ENCODE measurements at regions not wholly inside any gene's neighbourhood (a gene's known extent, or its start where the extent isn't known, plus 50 kb on each side); places are given as distances from the start of the nearest gene placed in this dataset.
"Not testable (repeated sequence)": the region's sequence is repeated elsewhere in the genome, so short reads cannot be mapped to it uniquely, and the experiment has no call there.

DNA sequence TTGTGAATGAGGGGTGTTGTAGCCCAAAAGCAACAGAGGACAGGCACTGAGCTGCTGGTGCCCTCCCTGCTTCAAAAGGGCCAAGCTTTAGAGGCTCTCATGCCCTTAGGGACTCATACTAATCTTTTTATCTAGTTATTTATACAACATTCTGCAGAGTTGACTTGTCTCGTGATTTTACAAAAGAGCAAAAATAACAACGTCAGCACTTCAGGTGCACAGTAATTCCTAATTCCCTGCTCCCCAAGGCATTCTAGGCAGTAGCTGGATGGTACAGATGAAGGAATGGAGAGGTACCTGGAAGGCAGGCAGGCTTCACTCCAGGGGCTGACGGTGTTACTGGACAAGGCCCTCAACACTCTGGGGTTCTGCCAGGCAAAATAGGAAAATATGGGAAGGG, 406.7 kb upstream of the CCL2 start:
- no peaks in the 10 kb centered on the region for H3K4me1 Mint-ChIP-seq
- no peaks in the 10 kb centered on the region for H3K36me3 Mint-ChIP-seq
- no peak for DNase-seq
- H3K4me3 Mint-ChIP-seq, result no peak overlapping the region
- no peak overlapping the region for H3K27ac Mint-ChIP-seq
- peaks cover 2 to 8% (median 6%) of the 10 kb centered on the region in 3 donors for H3K27me3 Mint-ChIP-seq (ENCODE audit: low read depth in 3 of 3)
- H3K9me3 Mint-ChIP-seq, result no peaks in the 10 kb centered on the region

DNA sequence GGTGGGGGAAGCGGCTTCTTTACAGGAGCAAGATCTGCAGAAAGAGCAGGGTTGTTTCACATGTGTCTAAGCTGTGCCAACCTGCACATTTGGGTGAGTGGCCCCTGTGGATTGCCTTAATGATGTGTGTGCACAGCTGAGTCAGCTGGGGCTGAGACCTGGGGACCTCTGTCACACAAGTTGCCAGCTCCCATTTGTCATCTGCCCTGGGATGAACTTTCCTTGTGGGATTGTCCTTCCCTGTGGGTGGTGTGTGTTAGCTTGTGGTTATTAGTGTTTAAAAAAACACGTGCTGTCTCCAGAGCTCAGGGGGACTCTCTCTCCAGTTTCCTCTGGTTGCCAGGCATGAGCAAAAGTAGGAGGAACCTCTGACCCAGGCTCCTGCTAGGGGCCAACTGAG, 400.5 kb upstream of the CCL2 start:
- DNase-seq, result no peak
- Mint-ChIP-seq H3K4me3 (no peak overlapping the region), H3K36me3 (no peaks in the 10 kb centered on the region), H3K27me3 (ENCODE audit: low read depth in 3 of 3) (peaks cover 3 to 12% (median 10%) of the 10 kb centered on the region in 3 donors), H3K4me1 (no peaks in the 10 kb centered on the region), H3K9me3 (no peaks in the 10 kb centered on the region), H3K27ac (no peak overlapping the region)

DNA sequence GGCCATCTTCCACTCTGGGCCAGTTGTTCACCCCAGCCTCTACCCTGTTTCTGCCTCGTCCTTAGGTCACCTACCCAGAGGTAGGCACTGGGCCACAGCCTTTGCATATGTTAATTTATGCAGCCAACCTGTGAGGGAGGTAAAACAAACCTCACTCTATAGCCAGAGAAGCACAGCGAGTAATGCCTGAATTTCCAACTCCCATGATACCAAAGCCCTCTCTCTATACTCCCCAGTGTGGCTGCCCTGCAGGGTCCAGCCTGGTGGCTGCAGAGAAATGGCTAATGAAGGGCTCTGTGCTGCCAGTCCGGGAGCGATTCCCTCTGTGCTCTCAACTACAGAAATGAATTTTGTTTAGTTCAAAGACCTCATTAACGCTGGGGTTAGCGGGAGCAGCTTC, 397.0 kb upstream of the CCL2 start:
- no peaks in the 10 kb centered on the region for H3K4me1 Mint-ChIP-seq
- no peaks in the 10 kb centered on the region for H3K36me3 Mint-ChIP-seq
- H3K27ac Mint-ChIP-seq, result no peak overlapping the region
- H3K4me3 Mint-ChIP-seq, result no peak overlapping the region
- no peak for DNase-seq
- peaks cover 3 to 12% (median 11%) of the 10 kb centered on the region in 3 donors for H3K27me3 Mint-ChIP-seq (ENCODE audit: low read depth in 3 of 3)
- no peaks in the 10 kb centered on the region for H3K9me3 Mint-ChIP-seq

GRCh38 chr17:33858682-33859081, 396.4 kb upstream of the CCL2 start:
- no peaks in the 10 kb centered on the region for H3K4me1 Mint-ChIP-seq
- peaks cover 1 to 12% (median 11%) of the 10 kb centered on the region in 3 donors for H3K27me3 Mint-ChIP-seq (ENCODE audit: low read depth in 3 of 3)
- DNase-seq, result no peak
- no peaks in the 10 kb centered on the region for H3K36me3 Mint-ChIP-seq
- no peaks in the 10 kb centered on the region for H3K9me3 Mint-ChIP-seq
- no peak overlapping the region for H3K4me3 Mint-ChIP-seq
- no peak overlapping the region for H3K27ac Mint-ChIP-seq

- Mint-ChIP-seq H3K36me3 (no peaks in the 10 kb centered on the region), H3K9me3 (no peaks in the 10 kb centered on the region), H3K4me1 (no peaks in the 10 kb centered on the region), H3K4me3 (no peak overlapping the region), H3K27me3 (ENCODE audit: low read depth in 3 of 3) (peaks cover 0 to 13% (median 4%) of the 10 kb centered on the region in 3 donors), H3K27ac (no peak overlapping the region)
- DNase-seq, result no peak
Measured at GRCh38 chr17:33862772-33863602, 392.1 kb upstream of the CCL2 start.

DNA sequence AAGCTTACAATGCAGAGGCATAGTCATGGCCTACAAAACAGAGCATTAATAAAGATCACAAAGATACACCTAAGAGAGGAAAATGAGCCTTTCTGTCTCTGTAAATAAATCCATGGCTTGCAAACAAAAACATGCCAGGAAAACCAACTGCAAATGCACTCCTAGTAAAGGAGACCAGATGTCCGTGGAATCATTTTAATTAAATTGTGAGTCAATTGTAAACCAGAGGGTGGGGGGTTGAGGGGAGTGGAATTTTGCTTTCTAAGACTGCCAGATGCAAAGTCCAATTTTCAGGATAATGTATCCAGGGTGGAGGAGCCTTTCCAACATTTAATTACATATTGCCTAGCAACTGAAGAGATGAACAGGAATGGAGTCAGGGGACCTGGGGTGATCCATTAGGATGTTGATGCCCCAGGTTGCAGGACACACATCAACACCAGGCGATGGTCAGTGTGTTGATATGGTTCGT, 390.3 kb upstream of the CCL2 start:
- Mint-ChIP-seq H3K9me3 (no peaks in the 10 kb centered on the region), H3K4me1 (no peaks in the 10 kb centered on the region), H3K27me3 (ENCODE audit: low read depth in 3 of 3) (peaks cover 0 to 12% (median 2%) of the 10 kb centered on the region in 3 donors), H3K36me3 (no peaks in the 10 kb centered on the region), H3K4me3 (no peak overlapping the region), H3K27ac (no peak overlapping the region)
- DNase-seq, result no peak

DNA sequence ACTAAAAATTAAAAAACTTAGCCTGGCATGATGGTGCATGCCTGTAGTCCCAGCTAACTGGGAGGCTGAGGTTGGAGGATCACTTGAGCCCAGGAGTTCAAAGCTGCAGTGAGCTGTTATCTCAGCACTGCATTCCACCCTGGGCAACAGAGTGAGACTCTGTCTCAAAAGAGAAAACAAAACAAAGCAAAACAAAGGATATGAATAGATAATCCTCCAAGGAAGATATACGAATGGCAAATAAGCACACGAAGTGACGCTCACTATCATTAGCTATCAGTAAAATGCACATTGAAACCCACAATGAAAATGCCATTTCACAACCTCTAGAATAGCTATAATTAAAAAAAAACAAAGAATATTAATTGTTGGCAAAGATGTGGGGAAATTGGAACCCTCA, 386.2 kb upstream of the CCL2 start:
- Mint-ChIP-seq H3K36me3 (no peaks in the 10 kb centered on the region), H3K9me3 (no peaks in the 10 kb centered on the region), H3K4me3 (no peak overlapping the region), H3K27ac (no peak overlapping the region), H3K27me3 (ENCODE audit: low read depth in 3 of 3) (peaks cover 3 to 22% (median 3%) of the 10 kb centered on the region in 3 donors), H3K4me1 (no peaks in the 10 kb centered on the region)
- no peak for DNase-seq

DNA sequence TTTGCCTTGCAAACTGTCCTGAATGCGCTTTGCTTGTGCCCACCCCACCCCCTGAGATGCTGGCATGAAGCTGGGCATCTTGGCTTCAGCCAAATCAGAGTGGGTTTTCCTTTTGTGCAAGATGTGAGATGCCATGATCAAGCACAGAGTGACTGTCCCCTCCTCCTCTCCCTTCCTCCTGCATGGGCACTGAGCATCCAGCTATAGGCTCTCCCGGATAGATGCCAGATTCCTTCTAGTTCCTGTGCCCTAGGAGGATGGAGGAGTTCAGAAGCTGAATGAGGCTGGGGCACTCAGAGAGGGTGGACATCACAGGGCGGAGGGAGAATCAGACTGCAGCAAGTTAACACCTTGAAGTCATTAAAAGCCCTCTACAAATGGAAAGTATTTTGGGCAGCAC, 384.1 kb upstream of the CCL2 start:
- peaks cover 3 to 21% (median 6%) of the 10 kb centered on the region in 3 donors for H3K27me3 Mint-ChIP-seq (ENCODE audit: low read depth in 3 of 3)

DNA sequence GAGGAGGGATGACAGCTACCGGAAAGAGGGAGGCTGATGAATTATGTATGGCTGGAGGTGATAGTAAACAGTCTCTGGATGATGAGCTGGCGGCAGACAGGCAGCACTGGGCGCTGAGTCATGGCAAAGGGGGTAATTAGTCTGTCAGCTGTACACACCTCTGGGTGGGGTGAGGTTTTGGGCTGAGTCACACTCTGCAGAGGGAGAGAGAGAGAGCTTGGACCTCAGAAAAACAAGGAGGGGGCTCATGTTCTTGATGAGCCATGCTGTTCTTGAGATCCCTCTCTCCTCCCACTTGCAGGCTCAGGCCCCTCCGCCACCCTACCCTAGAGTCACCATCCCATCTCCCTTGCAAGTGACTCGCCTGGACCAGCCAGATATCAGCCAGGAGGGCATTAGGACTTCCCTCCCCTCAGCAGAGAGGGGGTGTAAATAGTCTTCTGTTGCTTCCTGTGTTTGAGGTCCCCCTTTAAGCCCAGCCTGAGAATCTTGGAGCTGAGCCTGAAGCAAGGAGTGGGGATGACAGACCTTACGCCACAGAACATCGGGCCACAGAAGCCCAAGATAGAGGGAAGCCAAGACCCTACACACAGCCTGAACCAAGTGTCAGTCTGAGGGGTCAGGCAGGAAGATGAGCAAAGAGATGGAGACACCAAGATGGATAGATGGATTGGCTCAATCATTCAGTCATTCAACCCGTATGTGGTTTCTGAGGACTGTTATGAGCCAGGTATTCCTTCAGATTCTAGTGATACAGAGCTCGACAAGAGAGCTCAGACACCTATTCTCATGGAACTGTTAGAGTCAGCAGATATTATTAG, 383.2 kb upstream of the CCL2 start:
- no peaks in the 10 kb centered on the region for H3K9me3 Mint-ChIP-seq
- no peaks in the 10 kb centered on the region for H3K4me1 Mint-ChIP-seq
- DNase-seq, result no peak
- H3K27ac Mint-ChIP-seq, result no peak overlapping the region
- H3K4me3 Mint-ChIP-seq, result no peak overlapping the region
- H3K36me3 Mint-ChIP-seq, result no peaks in the 10 kb centered on the region
- H3K27me3 Mint-ChIP-seq (ENCODE audit: low read depth in 3 of 3), result peaks cover 3 to 22% (median 8%) of the 10 kb centered on the region in 3 donors

More for the DNA sequence above, 384.1 kb upstream of the CCL2 start:
- Mint-ChIP-seq H3K36me3 (no peaks in the 10 kb centered on the region), H3K9me3 (no peaks in the 10 kb centered on the region), H3K27ac (no peak overlapping the region), H3K4me1 (no peaks in the 10 kb centered on the region), H3K4me3 (no peak overlapping the region)
- no peak for DNase-seq

GRCh38 chr17:33873201-33873617, 381.9 kb upstream of the CCL2 start:
- no peak overlapping the region for H3K27ac Mint-ChIP-seq
- no peaks in the 10 kb centered on the region for H3K9me3 Mint-ChIP-seq
- no peak overlapping the region for H3K4me3 Mint-ChIP-seq
- no peaks in the 10 kb centered on the region for H3K4me1 Mint-ChIP-seq
- no peak for DNase-seq
- H3K27me3 Mint-ChIP-seq (ENCODE audit: low read depth in 3 of 3), result peaks cover 3 to 24% (median 8%) of the 10 kb centered on the region in 3 donors
- no peaks in the 10 kb centered on the region for H3K36me3 Mint-ChIP-seq

GRCh38 chr17:33874617-33875060, 380.4 kb upstream of the CCL2 start:
- no peak overlapping the region for H3K27ac Mint-ChIP-seq
- DNase-seq, result no peak
- H3K4me3 Mint-ChIP-seq, result no peak overlapping the region
- H3K36me3 Mint-ChIP-seq, result no peaks in the 10 kb centered on the region
- H3K4me1 Mint-ChIP-seq, result no peaks in the 10 kb centered on the region
- no peaks in the 10 kb centered on the region for H3K9me3 Mint-ChIP-seq
- H3K27me3 Mint-ChIP-seq (ENCODE audit: low read depth in 3 of 3), result peaks cover 6 to 25% (median 10%) of the 10 kb centered on the region in 3 donors

GRCh38 chr17:33875973-33876372, 379.1 kb upstream of the CCL2 start:
- Mint-ChIP-seq H3K27me3 (ENCODE audit: low read depth in 3 of 3) (peaks cover 7 to 25% (median 10%) of the 10 kb centered on the region in 3 donors), H3K27ac (no peak overlapping the region), H3K36me3 (no peaks in the 10 kb centered on the region), H3K4me3 (no peak overlapping the region), H3K9me3 (no peaks in the 10 kb centered on the region), H3K4me1 (no peaks in the 10 kb centered on the region)
- no peak for DNase-seq

DNA sequence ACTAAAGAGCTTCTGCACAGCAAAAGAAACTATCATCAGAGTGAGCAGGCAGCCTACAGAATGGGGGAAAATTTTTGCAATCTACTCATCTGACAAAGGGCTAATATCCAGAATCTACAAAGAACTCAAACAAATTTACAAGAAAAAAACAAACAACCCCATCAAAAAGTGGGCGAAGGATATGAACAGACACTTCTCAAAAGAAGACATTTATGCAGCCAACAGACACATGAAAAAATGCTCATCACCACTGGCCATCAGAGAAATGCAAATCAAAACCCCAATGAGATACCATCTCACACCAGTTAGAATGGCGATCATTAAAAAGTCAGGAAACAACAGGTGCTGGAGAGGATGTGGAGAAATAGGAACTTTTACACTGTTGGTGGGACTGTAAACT, 372.8 kb upstream of the CCL2 start:
- not testable (repeated sequence) for H3K27ac Mint-ChIP-seq; DNase-seq; H3K36me3 Mint-ChIP-seq; H3K4me1 Mint-ChIP-seq; H3K27me3 Mint-ChIP-seq (ENCODE audit: low read depth in 3 of 3); H3K4me3 Mint-ChIP-seq; H3K9me3 Mint-ChIP-seq

GRCh38 chr17:33882677-33883076, 372.4 kb upstream of the CCL2 start:
- H3K4me1 Mint-ChIP-seq, H3K4me3 Mint-ChIP-seq, H3K27ac Mint-ChIP-seq, H3K36me3 Mint-ChIP-seq, DNase-seq, H3K9me3 Mint-ChIP-seq: not testable (repeated sequence)
- H3K27me3 Mint-ChIP-seq (ENCODE audit: low read depth in 3 of 3), result peaks cover 2 to 10% (median 5%) of the 10 kb centered on the region in 3 donors

Measured in immature natural killer cell (primary cell).